MM.1S (cell line): ENCODE measurements at regions not wholly inside any gene's neighbourhood (a gene's known extent, or its start where the extent isn't known, plus 50 kb on each side); places are given as distances from the start of the nearest gene placed in this dataset.
"Not testable (repeated sequence)": the region's sequence is repeated elsewhere in the genome, so short reads cannot be mapped to it uniquely, and the experiment has no call there.

Experiments
- DNase-seq: peaks from one replicate; pipeline ENCODE4 v3.0.0-alpha.2; 2015
- H2AFZ ChIP-seq: fragments of 300-600 bp; sonication (generic); 2 replicates; pipeline ENCODE4 v1.6.0; 2016; ENCODE audit warnings: antibody characterized with exemption, low read length
- H3F3A ChIP-seq: fragments of 300-600 bp; sonication (generic); 2 replicates; pipeline ENCODE4 v1.6.1; 2016; ENCODE audit warnings: mild to moderate bottlenecking, antibody characterized with exemption, low read length, moderate library complexity, mixed read lengths; ENCODE audit not compliant: insufficient read depth
- H3K27ac ChIP-seq: fragments of 300-600 bp; sonication (generic); 2 replicates; pipeline ENCODE4 v1.5.1; 2016; ENCODE audit warnings: mild to moderate bottlenecking, low read length
- H3K27me3 ChIP-seq: fragments of 300-600 bp; sonication (generic); replicated peaks from 2 replicates; pipeline ENCODE4 v1.6.0; 2016; ENCODE audit warnings: low read length; ENCODE audit not compliant: insufficient read depth
- H3K36me3 ChIP-seq: fragments of 300-600 bp; sonication (generic); replicated peaks from 2 replicates; pipeline ENCODE4 v1.6.1; 2016; ENCODE audit warnings: mild to moderate bottlenecking, low read length, mixed read lengths; ENCODE audit not compliant: insufficient read depth
- H3K4me1 ChIP-seq: fragments of 300-600 bp; sonication (generic); 2 replicates; pipeline ENCODE4 v1.6.1; 2016; ENCODE audit warnings: low read length, mixed read lengths
- H3K4me2 ChIP-seq: fragments of 300-600 bp; sonication (generic); 2 replicates; pipeline ENCODE4 v1.6.0; 2016; ENCODE audit warnings: low read depth, low read length
- H3K4me3 ChIP-seq: fragments of 300-600 bp; sonication (generic); 2 replicates; pipeline ENCODE4 v1.5.1; 2016; ENCODE audit warnings: low read length, mixed read lengths
- H3K79me2 ChIP-seq: fragments of 300-600 bp; sonication (generic); 2 replicates; pipeline ENCODE4 v1.6.1; 2016; ENCODE audit warnings: mixed run types, low read length, mixed read lengths
- H3K9ac ChIP-seq: fragments of 300-600 bp; sonication (generic); 2 replicates; pipeline ENCODE4 v1.6.1; 2016; ENCODE audit warnings: low read length, mixed read lengths
- H3K9me2 ChIP-seq: fragments of 300-600 bp; sonication (generic); replicated peaks from 2 replicates; pipeline ENCODE4 v1.6.1; 2016; ENCODE audit warnings: mild to moderate bottlenecking, low read length, mixed read lengths; ENCODE audit not compliant: insufficient read depth
- H3K9me3 ChIP-seq: fragments of 300-600 bp; sonication (generic); replicated peaks from 2 replicates; pipeline ENCODE4 v1.6.1; 2016; ENCODE audit warnings: mild to moderate bottlenecking, low read length, mixed read lengths; ENCODE audit not compliant: insufficient read depth
- H4K20me1 ChIP-seq: fragments of 300-600 bp; sonication (generic); 2 replicates; pipeline ENCODE4 v1.6.1; 2016; ENCODE audit warnings: mild to moderate bottlenecking, low read length, moderate library complexity, mixed read lengths; ENCODE audit not compliant: insufficient read depth
- CTCF ChIP-seq: fragments of 300-600 bp; sonication (generic); IDR thresholded peaks from 2 replicates; pipeline ENCODE4 v1.5.1; 2016; ENCODE audit warnings: antibody characterized with exemption, low read length, mixed read lengths
- EZH2 ChIP-seq: fragments of 300-600 bp; sonication (generic); optimal IDR thresholded peaks from 2 replicates; pipeline ENCODE3; 2017; ENCODE audit warnings: low read depth, mild to moderate bottlenecking, antibody characterized with exemption, low read length, mixed read lengths
- EZH2phosphoT487 ChIP-seq: fragments of 300-600 bp; sonication (generic); IDR thresholded peaks from 2 replicates; pipeline ENCODE4 v1.6.1; 2018; ENCODE audit warnings: antibody characterized with exemption, low read length

GRCh38 chr12:131202592-131203378 lies 249.1 kb downstream of the ADGRD1 start:
- Histone ChIP-seq H3K4me3 (no peak overlapping the region), H3K79me2 (no peaks in the 10 kb centered on the region), H3F3A (no peaks in the 10 kb centered on the region), H3K9me3 (no peaks in the 10 kb centered on the region), H3K27me3 (no peaks in the 10 kb centered on the region), H4K20me1 (no peaks in the 10 kb centered on the region), H3K9me2 (no peaks in the 10 kb centered on the region), H3K4me1 (no peaks in the 10 kb centered on the region), H3K36me3 (no peaks in the 10 kb centered on the region), H3K27ac (no peak overlapping the region), H2AFZ (no peak overlapping the region), H3K9ac (no peak overlapping the region), H3K4me2 (no peak overlapping the region)
- TF ChIP-seq CTCF (no peak), EZH2 (no peak), EZH2phosphoT487 (no peak)
- DNase-seq: no peak

GRCh38 chr12:131203666-131204415 lies 250.1 kb downstream of the ADGRD1 start:
- no peaks in the 10 kb centered on the region for H3F3A ChIP-seq
- H3K9me2 ChIP-seq: no peaks in the 10 kb centered on the region
- TF ChIP-seq CTCF: no peak
- TF ChIP-seq EZH2: no peak
- no peak for TF ChIP-seq EZH2phosphoT487
- no peaks in the 10 kb centered on the region for H4K20me1 ChIP-seq
- H3K79me2 ChIP-seq: no peaks in the 10 kb centered on the region
- H3K9ac ChIP-seq: no peak overlapping the region
- no peaks in the 10 kb centered on the region for H3K36me3 ChIP-seq
- no peak overlapping the region for H3K4me3 ChIP-seq
- H2AFZ ChIP-seq: no peak overlapping the region
- DNase-seq: no peak
- H3K4me2 ChIP-seq: no peak overlapping the region
- H3K27me3 ChIP-seq: no peaks in the 10 kb centered on the region
- no peaks in the 10 kb centered on the region for H3K9me3 ChIP-seq
- no peak overlapping the region for H3K27ac ChIP-seq
- no peaks in the 10 kb centered on the region for H3K4me1 ChIP-seq

GRCh38 chr12:131204416-131205274 lies 250.9 kb downstream of the ADGRD1 start:
- Histone ChIP-seq H3K4me1 (no peaks in the 10 kb centered on the region), H3K27ac (no peak overlapping the region), H3K79me2 (no peaks in the 10 kb centered on the region), H2AFZ (no peak overlapping the region), H3K36me3 (no peaks in the 10 kb centered on the region), H3K9me3 (no peaks in the 10 kb centered on the region), H3K4me3 (no peak overlapping the region), H3K4me2 (no peak overlapping the region), H3K27me3 (no peaks in the 10 kb centered on the region), H3K9me2 (no peaks in the 10 kb centered on the region), H3F3A (no peaks in the 10 kb centered on the region), H4K20me1 (no peaks in the 10 kb centered on the region), H3K9ac (no peak overlapping the region)
- TF ChIP-seq CTCF (no peak), EZH2 (no peak), EZH2phosphoT487 (no peak)
- DNase-seq: no peak

- H3K27me3 ChIP-seq, H3K4me1 ChIP-seq, DNase-seq: not testable (repeated sequence)
These were observed 251.7 kb downstream of the ADGRD1 start for GRCh38 chr12:131205275-131205933.

More at GRCh38 chr12:131205275-131205933, 251.7 kb downstream of the ADGRD1 start:
- H3K79me2 ChIP-seq, H3K4me2 ChIP-seq, H2AFZ ChIP-seq, H3K9me2 ChIP-seq, H3K36me3 ChIP-seq, H4K20me1 ChIP-seq, H3F3A ChIP-seq, H3K27ac ChIP-seq, H3K9ac ChIP-seq, H3K4me3 ChIP-seq, H3K9me3 ChIP-seq: not testable (repeated sequence)
